Fibroblast of skin of scalp (primary cell): ENCODE measurements at regions not wholly inside any gene's neighbourhood (a gene's known extent, or its start where the extent isn't known, plus 50 kb on each side); places are given as distances from the start of the nearest gene placed in this dataset.
"Not testable (repeated sequence)": the region's sequence is repeated elsewhere in the genome, so short reads cannot be mapped to it uniquely, and the experiment has no call there.

Experiments used
- DNase-seq: peaks from one replicate; pipeline ENCODE4 v3.0.0-alpha.2; 2013

GRCh38 chr6:140160909-140161308 is 786.5 kb upstream of the CITED2 start:
- no peak for DNase-seq

- no peak for DNase-seq
Observed at GRCh38 chr6:140160494-140160893, 786.0 kb upstream of the CITED2 start.

- peak; percentile 11 for DNase-seq
Observed at GRCh38 chr6:140156131-140156530, 781.7 kb upstream of the CITED2 start.

- no peak for DNase-seq
Observed at GRCh38 chr6:140155451-140156126, 781.1 kb upstream of the CITED2 start.

GRCh38 chr6:140153703-140154102 is 779.3 kb upstream of the CITED2 start:
- DNase-seq, result no peak

GRCh38 chr6:140147825-140148814 is 773.7 kb upstream of the CITED2 start:
- not testable (repeated sequence) for DNase-seq

- DNase-seq, result no peak
Observed at GRCh38 chr6:140140891-140141290, 766.4 kb upstream of the CITED2 start.

- DNase-seq, result no peak
Observed at GRCh38 chr6:140138311-140139010, 764.0 kb upstream of the CITED2 start.

GRCh38 chr6:140134224-140134623 is 759.8 kb upstream of the CITED2 start:
- DNase-seq, result no peak

GRCh38 chr6:140130074-140130473 is 755.6 kb upstream of the CITED2 start:
- no peak for DNase-seq

- DNase-seq, result no peak
Observed at GRCh38 chr6:140124498-140124897, 750.0 kb upstream of the CITED2 start.

GRCh38 chr6:140108167-140108566 is 733.7 kb upstream of the CITED2 start:
- no peak for DNase-seq

GRCh38 chr6:140107216-140107615 is 732.8 kb upstream of the CITED2 start:
- DNase-seq, result no peak

- DNase-seq, result peak; percentile 18
Observed at GRCh38 chr6:140105857-140106256, 731.4 kb upstream of the CITED2 start.

- DNase-seq, result no peak
Observed at GRCh38 chr6:140105241-140105640, 730.8 kb upstream of the CITED2 start.

GRCh38 chr6:140101818-140102217 is 727.4 kb upstream of the CITED2 start:
- DNase-seq, result no peak

GRCh38 chr6:140101367-140101766 is 726.9 kb upstream of the CITED2 start:
- peak; percentile 16 for DNase-seq

GRCh38 chr6:140095532-140095931 is 721.1 kb upstream of the CITED2 start:
- peak; percentile 42 for DNase-seq

- DNase-seq, result no peak
Observed at GRCh38 chr6:140091895-140092294, 717.4 kb upstream of the CITED2 start.

GRCh38 chr6:140090871-140091270 is 716.4 kb upstream of the CITED2 start:
- DNase-seq, result no peak

- DNase-seq, result no peak
Observed at GRCh38 chr6:140083375-140083774, 708.9 kb upstream of the CITED2 start.

GRCh38 chr6:140082867-140083297 is 708.4 kb upstream of the CITED2 start:
- DNase-seq, result no peak

GRCh38 chr6:140079328-140079727 is 704.9 kb upstream of the CITED2 start:
- peak; percentile 86 for DNase-seq
